ENCODE measurements at regions not wholly inside any gene's neighbourhood (a gene's known extent, or its start where the extent isn't known, plus 50 kb on each side); places are given as distances from the start of the nearest gene placed in this dataset.
"Not testable (repeated sequence)": the region's sequence is repeated elsewhere in the genome, so short reads cannot be mapped to it uniquely, and the experiment has no call there.

DNA sequence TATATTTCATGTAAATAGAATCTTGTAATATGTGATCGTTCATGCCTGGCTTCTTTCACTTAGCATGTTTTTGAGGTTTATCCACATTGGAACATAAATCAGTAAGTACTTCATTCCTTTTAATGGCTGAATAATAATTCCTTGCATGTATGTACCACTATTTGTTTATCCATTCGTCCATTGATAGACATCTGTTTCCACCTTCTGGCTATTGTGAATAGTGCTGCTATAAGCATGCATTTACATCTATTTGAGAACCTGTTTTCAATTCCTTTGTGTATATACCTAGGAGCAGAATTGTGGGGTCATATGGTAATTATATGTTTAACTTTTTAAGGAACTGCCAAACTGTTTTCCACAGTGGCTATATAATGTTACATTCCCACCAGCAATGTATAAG is 356.7 kb upstream of the DIPK2B start:
- no peak overlapping the region for H3K27ac ChIP-seq (ENCODE audit: low read depth in 2 of 2, low read length in 1 of 2)
- WGBS, 2 donors = 28 to 50% methylated on average over 2 of the region's 2 CpGs
- no peaks in the 10 kb centered on the region for H3K27me3 ChIP-seq (ENCODE audit: control insufficient read depth in 1 of 2, insufficient read depth in 2 of 2, low read length in 2 of 2)
- H3K36me3 ChIP-seq (ENCODE audit: control insufficient read depth in 2 of 2, insufficient read depth in 2 of 2, low read length in 1 of 2) = no peaks in the 10 kb centered on the region
- H3K9me3 ChIP-seq (ENCODE audit: control insufficient read depth in 2 of 2, insufficient read depth in 1 of 2, low read depth in 1 of 2, low read length in 1 of 2) = no peaks in the 10 kb centered on the region
- H3K4me1 ChIP-seq (ENCODE audit: control insufficient read depth in 2 of 2, insufficient read depth in 2 of 2, low read length in 1 of 2) = no peaks in the 10 kb centered on the region
- no peak overlapping the region for H3K4me3 ChIP-seq (ENCODE audit: low read depth in 1 of 2, low read length in 2 of 2)

DNA sequence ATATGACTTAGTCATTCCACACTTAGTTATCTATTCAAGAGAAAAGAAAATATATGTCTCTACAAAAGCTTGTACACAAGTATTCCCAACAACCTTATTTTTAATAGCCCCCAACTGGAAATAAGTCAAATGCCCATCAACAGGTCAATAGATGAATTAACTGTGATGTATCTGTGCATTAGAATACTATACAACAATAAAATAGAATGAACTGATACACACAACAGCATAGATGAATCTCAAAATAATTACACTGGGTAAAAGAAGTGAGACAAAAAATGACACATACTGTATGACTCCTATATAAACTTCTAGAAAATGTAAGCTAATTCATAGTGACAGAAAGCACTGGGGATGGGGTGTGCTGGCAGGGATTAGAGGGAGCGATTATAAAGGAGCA is 354.1 kb upstream of the DIPK2B start:
- Histone ChIP-seq H3K36me3 (ENCODE audit: control insufficient read depth in 2 of 2, insufficient read depth in 2 of 2, low read length in 1 of 2) (no peaks in the 10 kb centered on the region), H3K4me1 (ENCODE audit: control insufficient read depth in 2 of 2, insufficient read depth in 2 of 2, low read length in 1 of 2) (no peaks in the 10 kb centered on the region), H3K4me3 (ENCODE audit: low read depth in 1 of 2, low read length in 2 of 2) (no peak overlapping the region), H3K27me3 (ENCODE audit: control insufficient read depth in 1 of 2, insufficient read depth in 2 of 2, low read length in 2 of 2) (no peaks in the 10 kb centered on the region), H3K9me3 (ENCODE audit: control insufficient read depth in 2 of 2, insufficient read depth in 1 of 2, low read depth in 1 of 2, low read length in 1 of 2) (no peaks in the 10 kb centered on the region), H3K27ac (ENCODE audit: low read depth in 2 of 2, low read length in 1 of 2) (no peak overlapping the region)
- WGBS, 2 donors = 91 to 92% methylated on average over 1 of the region's 1 CpG

GRCh38 chrX:45553417-45553816 is 352.7 kb upstream of the DIPK2B start:
- Histone ChIP-seq H3K9me3 (ENCODE audit: control insufficient read depth in 2 of 2, insufficient read depth in 1 of 2, low read depth in 1 of 2, low read length in 1 of 2) (no peaks in the 10 kb centered on the region), H3K27ac (ENCODE audit: low read depth in 2 of 2, low read length in 1 of 2) (no peak overlapping the region), H3K4me3 (ENCODE audit: low read depth in 1 of 2, low read length in 2 of 2) (no peak overlapping the region), H3K36me3 (ENCODE audit: control insufficient read depth in 2 of 2, insufficient read depth in 2 of 2, low read length in 1 of 2) (no peaks in the 10 kb centered on the region), H3K27me3 (ENCODE audit: control insufficient read depth in 1 of 2, insufficient read depth in 2 of 2, low read length in 2 of 2) (no peaks in the 10 kb centered on the region), H3K4me1 (ENCODE audit: control insufficient read depth in 2 of 2, insufficient read depth in 2 of 2, low read length in 1 of 2) (no peaks in the 10 kb centered on the region)
- WGBS, 2 donors = 56 to 73% methylated on average over 1 of the region's 1 CpG

DNA sequence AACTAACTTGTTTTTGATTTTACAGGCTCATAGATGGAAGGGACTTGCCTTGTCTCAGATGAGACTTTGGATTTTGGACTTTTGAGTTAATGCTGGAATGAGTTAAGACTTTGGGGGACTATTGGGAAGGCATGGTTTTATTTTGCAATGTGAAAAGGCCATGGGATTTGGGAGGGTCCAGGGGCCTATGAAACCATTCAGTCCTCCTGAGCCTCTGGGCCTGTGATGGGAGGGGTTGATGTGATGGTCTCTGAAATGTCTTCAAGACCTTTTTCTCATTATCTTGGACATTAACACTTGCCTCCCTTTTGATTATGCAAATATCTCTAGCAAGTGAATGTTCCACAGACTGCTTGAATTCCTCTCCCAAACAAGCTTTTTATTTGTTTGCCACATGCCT is 346.0 kb upstream of the DIPK2B start:
- H3K4me3 ChIP-seq (ENCODE audit: low read depth in 1 of 2, low read length in 2 of 2); H3K36me3 ChIP-seq (ENCODE audit: control insufficient read depth in 2 of 2, insufficient read depth in 2 of 2, low read length in 1 of 2); H3K27me3 ChIP-seq (ENCODE audit: control insufficient read depth in 1 of 2, insufficient read depth in 2 of 2, low read length in 2 of 2); H3K4me1 ChIP-seq (ENCODE audit: control insufficient read depth in 2 of 2, insufficient read depth in 2 of 2, low read length in 1 of 2); H3K9me3 ChIP-seq (ENCODE audit: control insufficient read depth in 2 of 2, insufficient read depth in 1 of 2, low read depth in 1 of 2, low read length in 1 of 2); H3K27ac ChIP-seq (ENCODE audit: low read depth in 2 of 2, low read length in 1 of 2): not testable (repeated sequence)

DNA sequence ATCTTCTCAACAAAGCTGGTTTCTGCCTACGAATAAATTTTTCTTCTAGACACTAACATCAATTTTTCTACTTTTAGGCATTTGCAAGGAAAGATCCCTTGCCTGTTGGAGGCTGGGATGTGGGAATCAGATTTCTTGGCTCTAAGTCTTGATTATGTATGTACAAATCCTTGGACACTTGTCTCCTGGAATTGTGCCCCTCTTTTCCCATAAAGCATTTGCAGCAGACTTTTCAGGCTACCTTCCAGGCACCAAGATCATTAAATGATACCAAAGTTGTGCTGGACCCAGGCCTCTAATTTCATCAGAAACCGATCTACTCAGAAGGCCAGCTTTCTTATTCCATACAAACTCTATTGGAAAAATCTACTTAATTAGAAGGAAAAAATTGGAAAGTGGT is 339.5 kb upstream of the DIPK2B start:
- H3K4me3 ChIP-seq (ENCODE audit: low read depth in 1 of 2, low read length in 2 of 2) = no peak overlapping the region

DNA sequence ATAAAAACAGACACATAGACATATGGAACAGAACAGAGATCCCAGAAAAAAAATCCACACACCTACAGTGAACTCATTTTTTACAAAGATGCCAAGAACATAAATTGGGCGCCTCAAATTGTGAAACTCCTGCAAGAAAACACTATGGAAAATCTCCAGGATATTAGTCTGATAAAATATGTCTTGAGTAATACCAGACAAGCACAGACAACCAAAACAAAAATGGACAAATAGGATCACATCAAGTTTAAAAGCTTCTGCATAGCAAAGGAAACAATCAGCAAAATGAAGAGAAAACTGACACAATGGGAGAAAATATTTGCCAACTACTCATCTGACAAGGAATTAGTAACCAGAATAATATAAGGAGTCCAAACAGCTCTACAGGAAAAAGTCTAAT is 337.3 kb upstream of the DIPK2B start:
- Histone ChIP-seq H3K4me1 (ENCODE audit: control insufficient read depth in 2 of 2, insufficient read depth in 2 of 2, low read length in 1 of 2) (no peaks in the 10 kb centered on the region), H3K9me3 (ENCODE audit: control insufficient read depth in 2 of 2, insufficient read depth in 1 of 2, low read depth in 1 of 2, low read length in 1 of 2) (no peaks in the 10 kb centered on the region), H3K27ac (ENCODE audit: low read depth in 2 of 2, low read length in 1 of 2) (no peak overlapping the region), H3K4me3 (ENCODE audit: low read depth in 1 of 2, low read length in 2 of 2) (no peak overlapping the region), H3K36me3 (ENCODE audit: control insufficient read depth in 2 of 2, insufficient read depth in 2 of 2, low read length in 1 of 2) (no peaks in the 10 kb centered on the region), H3K27me3 (ENCODE audit: control insufficient read depth in 1 of 2, insufficient read depth in 2 of 2, low read length in 2 of 2) (peaks cover 0 to 4% of the 10 kb centered on the region in 2 donors)
- 58 to 72% methylated on average over 1 of the region's 1 CpG for WGBS, 2 donors

More for the DNA sequence above, 339.5 kb upstream of the DIPK2B start:
- Histone ChIP-seq H3K36me3 (ENCODE audit: control insufficient read depth in 2 of 2, insufficient read depth in 2 of 2, low read length in 1 of 2) (no peaks in the 10 kb centered on the region), H3K4me1 (ENCODE audit: control insufficient read depth in 2 of 2, insufficient read depth in 2 of 2, low read length in 1 of 2) (no peaks in the 10 kb centered on the region), H3K27me3 (ENCODE audit: control insufficient read depth in 1 of 2, insufficient read depth in 2 of 2, low read length in 2 of 2) (peaks cover 0 to 4% of the 10 kb centered on the region in 2 donors), H3K9me3 (ENCODE audit: control insufficient read depth in 2 of 2, insufficient read depth in 1 of 2, low read depth in 1 of 2, low read length in 1 of 2) (no peaks in the 10 kb centered on the region), H3K27ac (ENCODE audit: low read depth in 2 of 2, low read length in 1 of 2) (no peak overlapping the region)
- 70 to 74% methylated on average over 2 of the region's 2 CpGs for WGBS, 2 donors

DNA sequence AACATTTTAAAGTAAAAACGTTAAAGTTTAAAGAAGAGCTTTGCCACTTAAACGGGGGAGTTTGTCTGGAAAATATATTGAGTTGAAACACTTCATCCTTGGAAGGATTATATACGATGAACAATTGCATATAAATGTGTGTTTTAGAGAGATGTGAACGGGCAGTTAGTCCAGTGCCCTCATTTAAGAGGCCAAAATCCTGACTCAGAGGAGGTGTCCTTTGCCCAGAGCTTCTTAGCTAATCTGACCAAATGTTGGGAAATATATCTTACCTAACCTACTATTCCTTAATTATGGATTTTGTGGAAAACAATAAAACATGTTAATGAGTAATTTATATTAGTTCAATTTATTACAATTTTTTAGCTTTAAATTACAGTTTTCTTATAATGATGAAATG is 327.2 kb upstream of the DIPK2B start:
- Histone ChIP-seq H3K4me1 (ENCODE audit: control insufficient read depth in 2 of 2, insufficient read depth in 2 of 2, low read length in 1 of 2) (no peaks in the 10 kb centered on the region), H3K4me3 (ENCODE audit: low read depth in 1 of 2, low read length in 2 of 2) (no peak overlapping the region), H3K9me3 (ENCODE audit: control insufficient read depth in 2 of 2, insufficient read depth in 1 of 2, low read depth in 1 of 2, low read length in 1 of 2) (no peaks in the 10 kb centered on the region), H3K27me3 (ENCODE audit: control insufficient read depth in 1 of 2, insufficient read depth in 2 of 2, low read length in 2 of 2) (peaks cover 0 to 6% of the 10 kb centered on the region in 2 donors), H3K27ac (ENCODE audit: low read depth in 2 of 2, low read length in 1 of 2) (no peak overlapping the region), H3K36me3 (ENCODE audit: control insufficient read depth in 2 of 2, insufficient read depth in 2 of 2, low read length in 1 of 2) (no peaks in the 10 kb centered on the region)
- 70 to 78% methylated on average over 4 of the region's 4 CpGs for WGBS, 2 donors

DNA sequence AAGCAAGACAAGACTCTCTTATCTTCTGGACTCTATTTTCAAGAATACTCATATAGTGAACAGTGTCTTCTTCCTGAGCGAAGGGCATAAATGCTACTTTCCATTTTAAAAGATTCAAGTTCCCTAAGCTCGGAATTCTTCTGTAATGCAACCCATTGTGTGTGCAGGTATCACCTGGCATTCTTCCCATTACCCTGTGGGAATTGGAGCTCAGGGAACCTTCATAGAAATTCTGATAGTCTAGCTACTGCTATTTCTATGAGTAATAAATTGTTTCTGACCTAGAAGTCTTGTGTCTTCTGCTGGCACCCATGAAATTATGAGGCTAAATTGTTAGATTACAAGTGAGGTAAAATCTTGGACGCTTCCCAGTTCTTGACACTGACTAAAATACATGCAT is 324.1 kb upstream of the DIPK2B start:
- Histone ChIP-seq H3K4me1 (ENCODE audit: control insufficient read depth in 2 of 2, insufficient read depth in 2 of 2, low read length in 1 of 2) (no peaks in the 10 kb centered on the region), H3K4me3 (ENCODE audit: low read depth in 1 of 2, low read length in 2 of 2) (no peak overlapping the region), H3K27ac (ENCODE audit: low read depth in 2 of 2, low read length in 1 of 2) (no peak overlapping the region), H3K9me3 (ENCODE audit: control insufficient read depth in 2 of 2, insufficient read depth in 1 of 2, low read depth in 1 of 2, low read length in 1 of 2) (no peaks in the 10 kb centered on the region), H3K27me3 (ENCODE audit: control insufficient read depth in 1 of 2, insufficient read depth in 2 of 2, low read length in 2 of 2) (no peaks in the 10 kb centered on the region), H3K36me3 (ENCODE audit: control insufficient read depth in 2 of 2, insufficient read depth in 2 of 2, low read length in 1 of 2) (no peaks in the 10 kb centered on the region)
- 66 to 77% methylated on average over 3 of the region's 3 CpGs for WGBS, 2 donors

DNA sequence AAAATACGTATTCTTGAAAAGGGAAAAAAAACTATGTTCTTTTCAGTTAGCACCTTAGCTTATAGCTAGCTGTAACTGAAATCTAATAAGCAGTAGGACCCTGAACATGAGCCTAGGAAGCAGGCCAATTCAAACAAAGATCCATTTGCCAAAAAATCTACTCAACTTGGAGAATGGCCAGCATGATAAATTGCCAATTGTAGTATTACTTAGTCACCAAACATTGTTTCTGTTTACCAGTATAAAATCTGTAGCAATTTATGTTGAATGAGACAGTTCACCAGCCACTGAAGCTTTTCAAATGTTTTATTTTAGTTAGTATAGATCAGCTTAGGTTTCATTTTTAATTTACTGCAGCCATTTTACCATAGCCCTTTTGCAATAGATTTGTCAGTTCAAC is 323.6 kb upstream of the DIPK2B start:
- Histone ChIP-seq H3K36me3 (ENCODE audit: control insufficient read depth in 2 of 2, insufficient read depth in 2 of 2, low read length in 1 of 2) (no peaks in the 10 kb centered on the region), H3K27me3 (ENCODE audit: control insufficient read depth in 1 of 2, insufficient read depth in 2 of 2, low read length in 2 of 2) (no peaks in the 10 kb centered on the region), H3K27ac (ENCODE audit: low read depth in 2 of 2, low read length in 1 of 2) (no peak overlapping the region), H3K4me3 (ENCODE audit: low read depth in 1 of 2, low read length in 2 of 2) (no peak overlapping the region), H3K9me3 (ENCODE audit: control insufficient read depth in 2 of 2, insufficient read depth in 1 of 2, low read depth in 1 of 2, low read length in 1 of 2) (no peaks in the 10 kb centered on the region), H3K4me1 (ENCODE audit: control insufficient read depth in 2 of 2, insufficient read depth in 2 of 2, low read length in 1 of 2) (no peaks in the 10 kb centered on the region)
- 88 to 94% methylated on average over 1 of the region's 1 CpG for WGBS, 2 donors

GRCh38 chrX:45518552-45518951 is 317.9 kb upstream of the DIPK2B start:
- H3K27me3 ChIP-seq (ENCODE audit: control insufficient read depth in 1 of 2, insufficient read depth in 2 of 2, low read length in 2 of 2) = no peaks in the 10 kb centered on the region
- 50 to 77% methylated on average over 1 of the region's 1 CpG for WGBS, 2 donors
- H3K4me1 ChIP-seq (ENCODE audit: control insufficient read depth in 2 of 2, insufficient read depth in 2 of 2, low read length in 1 of 2) = no peaks in the 10 kb centered on the region
- no peak overlapping the region for H3K27ac ChIP-seq (ENCODE audit: low read depth in 2 of 2, low read length in 1 of 2)
- H3K36me3 ChIP-seq (ENCODE audit: control insufficient read depth in 2 of 2, insufficient read depth in 2 of 2, low read length in 1 of 2) = no peaks in the 10 kb centered on the region
- H3K9me3 ChIP-seq (ENCODE audit: control insufficient read depth in 2 of 2, insufficient read depth in 1 of 2, low read depth in 1 of 2, low read length in 1 of 2) = no peaks in the 10 kb centered on the region
- no peak overlapping the region for H3K4me3 ChIP-seq (ENCODE audit: low read depth in 1 of 2, low read length in 2 of 2)

Data from esophagus (tissue), 2 donors.